ENCODE measurements at regions not wholly inside any gene's neighbourhood (a gene's known extent, or its start where the extent isn't known, plus 50 kb on each side); places are given as distances from the start of the nearest gene placed in this dataset.

DNA sequence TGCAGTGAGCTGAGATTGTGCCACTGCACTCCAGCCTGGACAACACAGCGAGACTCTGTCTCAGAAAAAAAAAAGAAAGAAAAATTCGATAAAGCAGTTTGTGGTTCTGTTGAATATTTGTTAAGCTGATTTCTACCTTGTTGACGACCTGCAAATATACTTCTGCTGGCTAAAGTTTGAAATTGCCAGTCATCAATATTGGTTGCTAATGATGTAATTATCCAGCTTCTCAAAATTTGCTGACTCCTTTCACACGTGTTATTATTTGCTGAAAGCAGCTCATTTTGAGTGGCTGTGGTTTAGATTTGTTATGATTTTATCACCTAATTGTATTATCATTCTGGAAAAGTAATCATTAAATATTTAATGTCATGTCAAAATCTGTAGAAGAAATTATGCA lies 774.3 kb downstream of the QKI start:
- Mint-ChIP-seq H3K4me3 (no peak overlapping the region), H3K9me3 (no peaks in the 10 kb centered on the region), H3K36me3 (no peaks in the 10 kb centered on the region), H3K4me1 (no peaks in the 10 kb centered on the region), H3K27ac (no peak overlapping the region), H3K27me3 (no peaks in the 10 kb centered on the region)

- Mint-ChIP-seq H3K36me3 (no peaks in the 10 kb centered on the region), H3K9me3 (no peaks in the 10 kb centered on the region), H3K27me3 (no peaks in the 10 kb centered on the region), H3K4me3 (no peak overlapping the region), H3K4me1 (no peaks in the 10 kb centered on the region), H3K27ac (no peak overlapping the region)
Measured at GRCh38 chr6:164185471-164185871, 771.0 kb downstream of the QKI start.

- H3K4me3 Mint-ChIP-seq: no peak overlapping the region
- no peaks in the 10 kb centered on the region for H3K27me3 Mint-ChIP-seq
- H3K9me3 Mint-ChIP-seq: no peaks in the 10 kb centered on the region
- H3K27ac Mint-ChIP-seq: no peak overlapping the region
- no peaks in the 10 kb centered on the region for H3K4me1 Mint-ChIP-seq
- no peaks in the 10 kb centered on the region for H3K36me3 Mint-ChIP-seq
Measured at GRCh38 chr6:164184410-164184809, 769.9 kb downstream of the QKI start.

GRCh38 chr6:164183556-164184123 lies 769.1 kb downstream of the QKI start:
- H3K4me3 Mint-ChIP-seq: no peak overlapping the region
- no peaks in the 10 kb centered on the region for H3K36me3 Mint-ChIP-seq
- H3K9me3 Mint-ChIP-seq: no peaks in the 10 kb centered on the region
- H3K4me1 Mint-ChIP-seq: no peaks in the 10 kb centered on the region
- H3K27me3 Mint-ChIP-seq: no peaks in the 10 kb centered on the region
- H3K27ac Mint-ChIP-seq: no peak overlapping the region

- Mint-ChIP-seq H3K36me3 (no peaks in the 10 kb centered on the region), H3K27ac (no peak overlapping the region), H3K4me1 (no peaks in the 10 kb centered on the region), H3K27me3 (no peaks in the 10 kb centered on the region), H3K4me3 (no peak overlapping the region), H3K9me3 (no peaks in the 10 kb centered on the region)
Measured at GRCh38 chr6:164178679-164179332, 764.3 kb downstream of the QKI start.

DNA sequence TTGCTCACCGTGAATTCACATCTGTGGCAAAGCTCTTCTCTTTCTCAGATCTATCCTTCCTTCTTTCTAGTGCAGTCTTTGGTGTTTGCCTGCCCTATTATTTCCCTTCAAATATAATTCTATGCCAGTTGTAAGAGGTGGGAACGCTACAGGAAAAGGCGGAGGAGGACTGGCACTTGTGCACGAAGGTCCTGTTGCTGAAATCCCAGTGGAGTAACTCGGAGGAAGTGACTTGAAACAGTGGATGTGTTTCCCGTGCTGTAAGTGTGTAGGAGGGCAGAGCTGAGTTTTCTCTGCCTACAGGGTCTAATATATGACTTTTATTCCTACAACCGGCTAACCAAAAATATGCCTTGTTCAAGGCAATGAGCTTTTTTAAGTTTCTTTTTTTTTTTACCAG lies 754.8 kb downstream of the QKI start:
- Mint-ChIP-seq H3K27me3 (no peaks in the 10 kb centered on the region), H3K9me3 (no peaks in the 10 kb centered on the region), H3K4me3 (no peak overlapping the region), H3K27ac (no peak overlapping the region), H3K36me3 (no peaks in the 10 kb centered on the region), H3K4me1 (no peaks in the 10 kb centered on the region)

DNA sequence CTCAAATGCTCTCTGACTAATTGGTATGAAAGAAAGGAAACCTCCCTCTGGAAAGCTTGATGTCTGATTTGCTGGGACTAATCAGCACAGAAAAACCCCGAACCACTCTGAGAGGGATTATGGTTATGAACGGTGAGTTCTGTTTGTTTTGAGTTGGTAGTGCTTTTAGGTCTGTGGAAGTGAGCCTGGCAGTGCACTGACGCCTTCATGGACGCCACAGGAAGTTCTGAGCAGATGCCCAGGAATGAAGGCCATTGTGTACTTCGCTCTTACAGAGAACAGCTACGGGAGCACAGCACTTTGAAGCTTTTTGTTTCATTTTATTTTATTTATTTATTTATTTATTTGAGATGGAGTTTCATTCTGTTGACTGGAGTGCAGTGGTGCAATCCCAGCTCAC lies 754.1 kb downstream of the QKI start:
- H3K9me3 Mint-ChIP-seq: no peaks in the 10 kb centered on the region
- no peaks in the 10 kb centered on the region for H3K27me3 Mint-ChIP-seq
- H3K4me1 Mint-ChIP-seq: no peaks in the 10 kb centered on the region
- no peak overlapping the region for H3K27ac Mint-ChIP-seq
- H3K36me3 Mint-ChIP-seq: no peaks in the 10 kb centered on the region
- no peak overlapping the region for H3K4me3 Mint-ChIP-seq

GRCh38 chr6:164167873-164168405 lies 753.4 kb downstream of the QKI start:
- H3K9me3 Mint-ChIP-seq: no peaks in the 10 kb centered on the region
- no peaks in the 10 kb centered on the region for H3K4me1 Mint-ChIP-seq
- no peaks in the 10 kb centered on the region for H3K27me3 Mint-ChIP-seq
- H3K4me3 Mint-ChIP-seq: no peak overlapping the region
- H3K36me3 Mint-ChIP-seq: no peaks in the 10 kb centered on the region
- H3K27ac Mint-ChIP-seq: no peak overlapping the region

DNA sequence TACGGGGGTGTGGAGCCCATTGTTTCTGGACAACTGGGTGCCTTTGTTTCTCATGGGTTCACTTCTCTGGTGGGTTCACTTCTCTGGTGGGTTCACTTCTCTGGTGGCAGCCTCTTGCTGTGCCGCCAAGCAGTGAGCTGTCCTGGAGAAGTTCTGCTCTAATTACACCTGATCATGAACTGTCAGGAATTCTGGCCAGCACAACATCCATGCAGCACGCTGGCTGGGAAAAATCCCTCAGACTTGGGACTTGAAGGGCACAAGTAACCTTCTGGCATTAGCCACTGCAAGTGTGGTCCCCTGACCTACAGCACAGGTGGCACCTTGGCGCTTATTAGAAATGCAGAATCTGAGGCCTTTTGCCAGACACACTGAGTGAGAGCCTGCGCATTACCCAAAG lies 752.5 kb downstream of the QKI start:
- no peaks in the 10 kb centered on the region for H3K4me1 Mint-ChIP-seq
- no peaks in the 10 kb centered on the region for H3K27me3 Mint-ChIP-seq
- H3K36me3 Mint-ChIP-seq: no peaks in the 10 kb centered on the region
- H3K4me3 Mint-ChIP-seq: no peak overlapping the region
- no peaks in the 10 kb centered on the region for H3K9me3 Mint-ChIP-seq
- no peak overlapping the region for H3K27ac Mint-ChIP-seq

DNA sequence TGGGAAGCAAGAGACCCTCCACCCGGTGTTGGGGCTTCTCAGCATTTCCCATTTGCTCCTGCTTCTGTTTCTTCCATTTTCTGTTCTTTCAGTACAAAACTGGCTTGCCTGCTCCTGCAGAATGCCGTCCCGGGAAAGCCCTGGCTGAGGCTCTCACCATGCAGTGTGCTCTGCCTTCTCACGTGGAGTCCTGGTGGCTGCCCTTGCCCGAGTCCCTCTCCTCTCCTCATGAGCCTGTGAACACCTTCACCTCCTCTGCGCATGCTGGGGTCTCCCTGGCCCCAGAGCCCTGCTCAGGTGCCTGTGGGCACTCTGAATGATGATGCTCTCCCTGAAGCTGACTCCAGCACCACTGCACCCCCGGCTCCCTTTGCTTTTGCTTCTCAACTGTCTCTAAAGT lies 752.0 kb downstream of the QKI start:
- H3K27ac Mint-ChIP-seq: no peak overlapping the region
- H3K27me3 Mint-ChIP-seq: no peaks in the 10 kb centered on the region
- no peaks in the 10 kb centered on the region for H3K4me1 Mint-ChIP-seq
- no peak overlapping the region for H3K4me3 Mint-ChIP-seq
- no peaks in the 10 kb centered on the region for H3K9me3 Mint-ChIP-seq
- H3K36me3 Mint-ChIP-seq: no peaks in the 10 kb centered on the region

GRCh38 chr6:164164876-164165275 lies 750.4 kb downstream of the QKI start:
- peaks cover 1% of the 10 kb centered on the region for H3K27me3 Mint-ChIP-seq
- H3K4me3 Mint-ChIP-seq: no peak overlapping the region
- H3K4me1 Mint-ChIP-seq: no peaks in the 10 kb centered on the region
- H3K36me3 Mint-ChIP-seq: no peaks in the 10 kb centered on the region
- no peak overlapping the region for H3K27ac Mint-ChIP-seq
- no peaks in the 10 kb centered on the region for H3K9me3 Mint-ChIP-seq

DNA sequence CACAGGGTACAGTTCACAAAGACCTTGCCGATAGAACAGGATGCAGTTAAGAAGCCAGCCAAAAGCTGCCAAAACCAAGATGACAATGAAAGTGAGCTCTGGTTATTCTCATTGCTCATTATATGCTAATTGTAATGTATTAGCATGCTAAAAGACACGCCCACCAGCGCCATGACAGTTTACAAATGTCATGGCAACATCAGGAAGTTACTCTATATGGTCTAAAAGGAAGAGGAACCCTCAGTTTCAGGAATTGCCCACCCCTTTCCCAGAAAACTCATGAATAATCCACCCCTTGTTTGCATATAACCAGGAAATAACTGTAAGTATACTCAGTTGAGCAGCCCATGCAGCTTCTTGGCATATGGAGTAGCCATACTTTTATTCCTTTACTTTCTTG lies 748.7 kb downstream of the QKI start:
- Mint-ChIP-seq H3K27me3 (peaks cover 1% of the 10 kb centered on the region), H3K4me1 (no peaks in the 10 kb centered on the region), H3K36me3 (no peaks in the 10 kb centered on the region), H3K4me3 (no peak overlapping the region), H3K27ac (no peak overlapping the region), H3K9me3 (no peaks in the 10 kb centered on the region)

- Mint-ChIP-seq H3K27me3 (peaks cover 1% of the 10 kb centered on the region), H3K4me3 (no peak overlapping the region), H3K36me3 (no peaks in the 10 kb centered on the region), H3K27ac (no peak overlapping the region), H3K4me1 (no peaks in the 10 kb centered on the region), H3K9me3 (peaks cover 4% of the 10 kb centered on the region)
Measured at GRCh38 chr6:164159061-164159460, 744.5 kb downstream of the QKI start.

DNA sequence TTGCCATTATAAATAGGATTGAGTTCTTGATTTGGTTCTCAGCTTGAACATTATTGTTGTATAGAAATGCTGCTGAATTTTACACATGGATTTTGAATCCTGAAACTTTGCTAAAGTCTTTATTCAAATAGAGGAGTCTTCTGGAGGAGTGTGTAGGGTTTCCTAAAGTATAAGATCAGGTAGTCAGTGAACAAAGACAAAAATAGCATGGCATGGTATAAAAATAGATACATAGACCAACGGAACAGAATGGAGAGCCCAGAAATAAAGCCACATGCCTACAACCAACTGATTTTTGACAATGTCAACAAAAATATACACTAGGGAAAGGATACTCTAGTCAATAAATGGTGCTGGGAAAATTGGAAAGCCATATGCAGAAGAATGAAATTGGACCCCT lies 740.1 kb downstream of the QKI start:
- H3K9me3 Mint-ChIP-seq: peaks cover 4% of the 10 kb centered on the region
- no peak overlapping the region for H3K27ac Mint-ChIP-seq
- H3K36me3 Mint-ChIP-seq: no peaks in the 10 kb centered on the region
- no peaks in the 10 kb centered on the region for H3K4me1 Mint-ChIP-seq
- H3K4me3 Mint-ChIP-seq: no peak overlapping the region
- no peaks in the 10 kb centered on the region for H3K27me3 Mint-ChIP-seq

DNA sequence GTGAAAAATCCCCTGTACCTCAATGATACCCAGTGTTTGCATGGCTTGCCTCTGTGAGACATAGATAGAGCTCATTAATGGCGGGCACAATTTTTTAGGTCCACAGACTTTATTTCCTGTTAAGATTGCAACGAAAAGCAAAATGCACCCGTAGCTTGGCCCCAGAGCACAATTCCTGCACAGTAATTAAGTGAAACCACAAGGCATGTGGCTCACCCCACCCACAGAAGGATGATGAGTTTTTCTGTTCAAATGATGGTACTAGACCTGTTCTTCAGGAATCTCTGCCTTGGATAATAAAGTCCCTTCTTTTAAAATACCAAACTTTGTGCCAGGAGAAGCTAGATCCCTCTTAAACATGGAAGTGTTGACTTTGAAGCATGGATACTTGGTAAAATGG lies 738.1 kb downstream of the QKI start:
- Mint-ChIP-seq H3K4me3 (no peak overlapping the region), H3K27me3 (peaks cover 4% of the 10 kb centered on the region), H3K27ac (no peak overlapping the region), H3K9me3 (peaks cover 4% of the 10 kb centered on the region), H3K36me3 (no peaks in the 10 kb centered on the region), H3K4me1 (no peaks in the 10 kb centered on the region)

- Mint-ChIP-seq H3K27me3 (peaks cover 4% of the 10 kb centered on the region), H3K4me3 (no peak overlapping the region), H3K4me1 (no peaks in the 10 kb centered on the region), H3K9me3 (peaks cover 4% of the 10 kb centered on the region), H3K27ac (no peak overlapping the region), H3K36me3 (no peaks in the 10 kb centered on the region)
Measured at GRCh38 chr6:164151161-164152120, 736.9 kb downstream of the QKI start.
